ENCODE measurements at regions not wholly inside any gene's neighbourhood (a gene's known extent, or its start where the extent isn't known, plus 50 kb on each side); places are given as distances from the start of the nearest gene placed in this dataset.

- WGBS (ENCODE audit: extremely low coverage, insufficient coverage, insufficient read length), result no CpG with 5 or more reads among the region's 3 CpGs
- H3K4me3 ChIP-seq (ENCODE audit: low read depth, low read length), result no peak overlapping the region
- H3K4ac ChIP-seq (ENCODE audit: low read depth, low read length), result no peak overlapping the region
- no peaks in the 10 kb centered on the region for H3K4me1 ChIP-seq (ENCODE audit: control insufficient read depth in 1 of 2, insufficient read depth in 2 of 2, low read length in 2 of 2)
- no peak overlapping the region for H3K27ac ChIP-seq (ENCODE audit: low read depth, low read length)
- DNase-seq, result no peak
- H3K79me1 ChIP-seq (ENCODE audit: low read length), result no peaks in the 10 kb centered on the region
- no peak overlapping the region for H2BK120ac ChIP-seq (ENCODE audit: insufficient read depth, low read length, poor library complexity)
- H3K79me2 ChIP-seq (ENCODE audit: control insufficient read depth, insufficient read depth, low read length, poor library complexity), result no peaks in the 10 kb centered on the region
- no peaks in the 10 kb centered on the region for H3K27me3 ChIP-seq (ENCODE audit: insufficient read depth, low read length)
- H3K14ac ChIP-seq (ENCODE audit: low read length), result no peak overlapping the region
- H4K8ac ChIP-seq (ENCODE audit: low read depth, low read length), result no peak overlapping the region
- no peak overlapping the region for H3K4me2 ChIP-seq (ENCODE audit: low read length)
- no peak overlapping the region for H2BK5ac ChIP-seq (ENCODE audit: low read depth, low read length, poor library complexity)
- H4K12ac ChIP-seq (ENCODE audit: low read depth, low read length), result no peak overlapping the region
- no peak overlapping the region for H2BK12ac ChIP-seq (ENCODE audit: low read length)
- no peak overlapping the region for H3K23ac ChIP-seq (ENCODE audit: low read length)
- no peak overlapping the region for H2AFZ ChIP-seq (ENCODE audit: insufficient read depth, low read length, poor library complexity)
- H3K18ac ChIP-seq (ENCODE audit: low read length), result no peak overlapping the region
- no peak overlapping the region for H3K9ac ChIP-seq (ENCODE audit: low read length)
- H2AK5ac ChIP-seq (ENCODE audit: low read length), result no peak overlapping the region
- H3K36me3 ChIP-seq (ENCODE audit: control insufficient read depth in 1 of 2, insufficient read depth in 2 of 2, low read length in 2 of 2), result no peaks in the 10 kb centered on the region
- no peaks in the 10 kb centered on the region for H3K9me3 ChIP-seq (ENCODE audit: insufficient read depth, low read depth, low read length)
- no peak overlapping the region for H4K91ac ChIP-seq (ENCODE audit: low read depth, low read length)
These were observed 710.1 kb downstream of the KCNJ2 start for GRCh38 chr17:70879401-70879800.

- Histone ChIP-seq H4K12ac (ENCODE audit: low read depth, low read length) (no peak overlapping the region), H3K18ac (ENCODE audit: low read length) (no peak overlapping the region), H3K4me3 (ENCODE audit: low read depth, low read length) (no peak overlapping the region), H4K91ac (ENCODE audit: low read depth, low read length) (no peak overlapping the region), H3K23ac (ENCODE audit: low read length) (no peak overlapping the region), H2BK5ac (ENCODE audit: low read depth, low read length, poor library complexity) (no peak overlapping the region), H2BK120ac (ENCODE audit: insufficient read depth, low read length, poor library complexity) (no peak overlapping the region), H2AFZ (ENCODE audit: insufficient read depth, low read length, poor library complexity) (no peak overlapping the region), H2BK12ac (ENCODE audit: low read length) (no peak overlapping the region), H3K4me1 (ENCODE audit: control insufficient read depth in 1 of 2, insufficient read depth in 2 of 2, low read length in 2 of 2) (no peaks in the 10 kb centered on the region), H2AK5ac (ENCODE audit: low read length) (no peak overlapping the region), H3K9ac (ENCODE audit: low read length) (no peak overlapping the region), H3K4ac (ENCODE audit: low read depth, low read length) (no peak overlapping the region), H3K36me3 (ENCODE audit: control insufficient read depth in 1 of 2, insufficient read depth in 2 of 2, low read length in 2 of 2) (no peaks in the 10 kb centered on the region), H3K4me2 (ENCODE audit: low read length) (no peak overlapping the region), H4K8ac (ENCODE audit: low read depth, low read length) (no peak overlapping the region), H3K14ac (ENCODE audit: low read length) (no peak overlapping the region), H3K27me3 (ENCODE audit: insufficient read depth, low read length) (no peaks in the 10 kb centered on the region), H3K79me2 (ENCODE audit: control insufficient read depth, insufficient read depth, low read length, poor library complexity) (no peaks in the 10 kb centered on the region), H3K79me1 (ENCODE audit: low read length) (no peaks in the 10 kb centered on the region), H3K9me3 (ENCODE audit: insufficient read depth, low read depth, low read length) (no peaks in the 10 kb centered on the region), H3K27ac (ENCODE audit: low read depth, low read length) (no peak overlapping the region)
- no peak for DNase-seq
- WGBS (ENCODE audit: extremely low coverage, insufficient coverage, insufficient read length), result no CpG with 5 or more reads among the region's 1 CpG
These were observed 711.8 kb downstream of the KCNJ2 start for GRCh38 chr17:70881093-70881492.

- Histone ChIP-seq H3K14ac (ENCODE audit: low read length) (no peak overlapping the region), H3K4me2 (ENCODE audit: low read length) (no peak overlapping the region), H3K79me1 (ENCODE audit: low read length) (no peaks in the 10 kb centered on the region), H2BK5ac (ENCODE audit: low read depth, low read length, poor library complexity) (no peak overlapping the region), H3K27ac (ENCODE audit: low read depth, low read length) (no peak overlapping the region), H4K91ac (ENCODE audit: low read depth, low read length) (no peak overlapping the region), H3K4ac (ENCODE audit: low read depth, low read length) (no peak overlapping the region), H3K18ac (ENCODE audit: low read length) (no peak overlapping the region), H3K36me3 (ENCODE audit: control insufficient read depth in 1 of 2, insufficient read depth in 2 of 2, low read length in 2 of 2) (no peaks in the 10 kb centered on the region), H3K27me3 (ENCODE audit: insufficient read depth, low read length) (no peaks in the 10 kb centered on the region), H4K12ac (ENCODE audit: low read depth, low read length) (no peak overlapping the region), H3K79me2 (ENCODE audit: control insufficient read depth, insufficient read depth, low read length, poor library complexity) (no peaks in the 10 kb centered on the region), H2AFZ (ENCODE audit: insufficient read depth, low read length, poor library complexity) (no peak overlapping the region), H2AK5ac (ENCODE audit: low read length) (no peak overlapping the region), H3K9me3 (ENCODE audit: insufficient read depth, low read depth, low read length) (no peaks in the 10 kb centered on the region), H3K4me1 (ENCODE audit: control insufficient read depth in 1 of 2, insufficient read depth in 2 of 2, low read length in 2 of 2) (no peaks in the 10 kb centered on the region), H2BK12ac (ENCODE audit: low read length) (no peak overlapping the region), H3K9ac (ENCODE audit: low read length) (no peak overlapping the region), H3K23ac (ENCODE audit: low read length) (no peak overlapping the region), H3K4me3 (ENCODE audit: low read depth, low read length) (no peak overlapping the region), H2BK120ac (ENCODE audit: insufficient read depth, low read length, poor library complexity) (no peak overlapping the region), H4K8ac (ENCODE audit: low read depth, low read length) (no peak overlapping the region)
- WGBS (ENCODE audit: extremely low coverage, insufficient coverage, insufficient read length), result 100% methylated on average over 1 of the region's 6 CpGs
- DNase-seq, result no peak
These were observed 713.2 kb downstream of the KCNJ2 start for GRCh38 chr17:70882504-70882903.

GRCh38 chr17:70886648-70887047 is 717.3 kb downstream of the KCNJ2 start:
- Histone ChIP-seq H3K36me3 (ENCODE audit: control insufficient read depth in 1 of 2, insufficient read depth in 2 of 2, low read length in 2 of 2) (no peaks in the 10 kb centered on the region), H4K91ac (ENCODE audit: low read depth, low read length) (no peak overlapping the region), H4K8ac (ENCODE audit: low read depth, low read length) (no peak overlapping the region), H3K4me1 (ENCODE audit: control insufficient read depth in 1 of 2, insufficient read depth in 2 of 2, low read length in 2 of 2) (no peaks in the 10 kb centered on the region), H3K18ac (ENCODE audit: low read length) (no peak overlapping the region), H2AFZ (ENCODE audit: insufficient read depth, low read length, poor library complexity) (no peak overlapping the region), H3K27ac (ENCODE audit: low read depth, low read length) (no peak overlapping the region), H2AK5ac (ENCODE audit: low read length) (no peak overlapping the region), H3K14ac (ENCODE audit: low read length) (no peak overlapping the region), H3K4me3 (ENCODE audit: low read depth, low read length) (no peak overlapping the region), H4K12ac (ENCODE audit: low read depth, low read length) (no peak overlapping the region), H3K23ac (ENCODE audit: low read length) (no peak overlapping the region), H3K9me3 (ENCODE audit: insufficient read depth, low read depth, low read length) (no peaks in the 10 kb centered on the region), H3K27me3 (ENCODE audit: insufficient read depth, low read length) (no peaks in the 10 kb centered on the region), H3K4me2 (ENCODE audit: low read length) (no peak overlapping the region), H3K4ac (ENCODE audit: low read depth, low read length) (no peak overlapping the region), H3K79me1 (ENCODE audit: low read length) (no peaks in the 10 kb centered on the region), H3K79me2 (ENCODE audit: control insufficient read depth, insufficient read depth, low read length, poor library complexity) (no peaks in the 10 kb centered on the region), H2BK120ac (ENCODE audit: insufficient read depth, low read length, poor library complexity) (no peak overlapping the region), H2BK12ac (ENCODE audit: low read length) (no peak overlapping the region), H3K9ac (ENCODE audit: low read length) (no peak overlapping the region), H2BK5ac (ENCODE audit: low read depth, low read length, poor library complexity) (no peak overlapping the region)
- no peak for DNase-seq
- no CpG with 5 or more reads among the region's 2 CpGs for WGBS (ENCODE audit: extremely low coverage, insufficient coverage, insufficient read length)
